RWPE2 (cell line): ENCODE measurements at regions not wholly inside any gene's neighbourhood (a gene's known extent, or its start where the extent isn't known, plus 50 kb on each side); places are given as distances from the start of the nearest gene placed in this dataset.

Source experiments
- ATAC-seq: fragments of 200-7000 bp; cut with Tn5 transposase; 3 replicates; pipeline ENCODE4 v1.9.1; 2021; ENCODE audit warnings: low read depth
- DNase-seq: peaks from one replicate; pipeline ENCODE4 v3.0.0-alpha.2; 2020; ENCODE audit warnings: low spot score
- H3K27ac ChIP-seq: fragments of 450-650 bp; 2 replicates; pipeline ENCODE4 v1.5.1; 2017; ENCODE audit warnings: mild to moderate bottlenecking; ENCODE audit not compliant: poor library complexity, severe bottlenecking
- H3K27me3 ChIP-seq: fragments of 250-450 bp; sonication (Bioruptor Pico); 2 replicates; pipeline ENCODE4 v1.5.1; 2021; ENCODE audit warnings: mild to moderate bottlenecking, moderate library complexity; ENCODE audit not compliant: insufficient read depth, poor library complexity, severe bottlenecking
- H3K36me3 ChIP-seq: fragments of 250-450 bp; sonication (Bioruptor Pico); 2 replicates; pipeline ENCODE4 v1.5.1; 2020; ENCODE audit warnings: low read depth, mild to moderate bottlenecking, moderate library complexity
- H3K4me1 ChIP-seq: fragments of 250-450 bp; sonication (Bioruptor Pico); 2 replicates; pipeline ENCODE4 v1.5.1; 2021; ENCODE audit warnings: mild to moderate bottlenecking, moderate library complexity; ENCODE audit not compliant: insufficient read depth, poor library complexity, severe bottlenecking
- H3K4me3 ChIP-seq: fragments of 250-450 bp; sonication (Bioruptor Pico); 2 replicates; pipeline ENCODE4 v1.5.1; 2021; ENCODE audit warnings: mild to moderate bottlenecking, moderate library complexity; ENCODE audit not compliant: severe bottlenecking
- H3K9me3 ChIP-seq: fragments of 250-450 bp; sonication (Bioruptor Pico); 2 replicates; pipeline ENCODE4 v1.5.1; 2021; ENCODE audit warnings: mild to moderate bottlenecking, moderate library complexity; ENCODE audit not compliant: severe bottlenecking
- TF ChIP-seq, protein P1 (sequence below): fragments of 450-650 bp; IDR thresholded peaks from one replicate; pipeline ENCODE4 v1.5.1; 2017; ENCODE audit warnings: mild to moderate bottlenecking, moderate library complexity; ENCODE audit not compliant: poor library complexity, severe bottlenecking

DNA sequence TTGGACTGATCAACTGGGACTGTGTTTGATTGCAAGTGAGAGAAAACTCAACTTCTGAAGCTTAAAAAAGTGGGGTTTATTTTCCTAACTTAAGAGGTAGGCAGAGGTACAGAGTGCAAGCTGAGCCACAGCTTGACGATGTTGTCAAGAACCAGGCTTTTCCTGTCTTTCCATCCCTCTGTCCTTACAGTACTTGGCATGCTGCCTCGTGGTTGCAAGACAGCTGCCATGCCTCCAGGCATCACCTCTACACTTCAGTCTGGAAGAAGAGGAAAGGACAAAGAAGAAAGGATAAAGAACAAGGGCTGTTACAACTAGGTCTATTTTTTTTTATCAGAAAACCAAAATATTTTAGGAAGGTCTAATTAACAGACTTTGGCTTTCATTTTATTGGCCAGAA lies 51.8 kb upstream of the GALNT15 start:
- no peak overlapping the region for H3K27ac ChIP-seq
- peaks cover 14% of the 10 kb centered on the region for H3K4me1 ChIP-seq
- TF ChIP-seq, protein P1, sequence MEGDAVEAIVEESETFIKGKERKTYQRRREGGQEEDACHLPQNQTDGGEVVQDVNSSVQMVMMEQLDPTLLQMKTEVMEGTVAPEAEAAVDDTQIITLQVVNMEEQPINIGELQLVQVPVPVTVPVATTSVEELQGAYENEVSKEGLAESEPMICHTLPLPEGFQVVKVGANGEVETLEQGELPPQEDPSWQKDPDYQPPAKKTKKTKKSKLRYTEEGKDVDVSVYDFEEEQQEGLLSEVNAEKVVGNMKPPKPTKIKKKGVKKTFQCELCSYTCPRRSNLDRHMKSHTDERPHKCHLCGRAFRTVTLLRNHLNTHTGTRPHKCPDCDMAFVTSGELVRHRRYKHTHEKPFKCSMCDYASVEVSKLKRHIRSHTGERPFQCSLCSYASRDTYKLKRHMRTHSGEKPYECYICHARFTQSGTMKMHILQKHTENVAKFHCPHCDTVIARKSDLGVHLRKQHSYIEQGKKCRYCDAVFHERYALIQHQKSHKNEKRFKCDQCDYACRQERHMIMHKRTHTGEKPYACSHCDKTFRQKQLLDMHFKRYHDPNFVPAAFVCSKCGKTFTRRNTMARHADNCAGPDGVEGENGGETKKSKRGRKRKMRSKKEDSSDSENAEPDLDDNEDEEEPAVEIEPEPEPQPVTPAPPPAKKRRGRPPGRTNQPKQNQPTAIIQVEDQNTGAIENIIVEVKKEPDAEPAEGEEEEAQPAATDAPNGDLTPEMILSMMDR: no peak
- ATAC-seq (no peak), DNase-seq (no peak)
- H3K36me3 ChIP-seq: no peaks in the 10 kb centered on the region
- no peaks in the 10 kb centered on the region for H3K9me3 ChIP-seq
- no peaks in the 10 kb centered on the region for H3K27me3 ChIP-seq
- no peak overlapping the region for H3K4me3 ChIP-seq

DNA sequence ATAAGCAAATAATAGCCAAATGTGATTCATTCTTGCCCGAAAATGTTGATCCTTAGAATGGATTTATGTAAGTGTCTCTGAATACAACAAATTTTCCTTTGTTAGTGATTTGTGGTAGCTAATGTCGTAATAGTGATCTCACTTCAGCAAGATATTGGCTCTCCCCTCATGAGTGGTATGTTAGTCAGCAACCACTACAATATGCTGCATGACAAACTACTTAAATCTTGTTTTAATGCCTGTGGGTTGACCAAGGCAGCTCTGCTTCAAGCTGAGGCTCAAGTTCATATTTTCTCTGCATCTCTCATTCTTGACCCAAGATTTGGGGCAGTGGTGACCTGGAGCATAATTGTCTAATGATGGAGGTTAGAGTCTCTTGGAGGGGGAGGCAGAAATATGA lies 49.8 kb upstream of the GALNT15 start:
- DNase-seq (no peak), ATAC-seq (peak; percentile 98)
- Histone ChIP-seq H3K27me3 (no peaks in the 10 kb centered on the region), H3K27ac (peak overlapping the region; percentile 43), H3K4me3 (no peak overlapping the region), H3K36me3 (no peaks in the 10 kb centered on the region), H3K4me1 (peaks cover 14% of the 10 kb centered on the region), H3K9me3 (no peaks in the 10 kb centered on the region)
- TF ChIP-seq, protein P1: no peak
